HepG2 (cell line): ENCODE measurements at regions not wholly inside any gene's neighbourhood (a gene's known extent, or its start where the extent isn't known, plus 50 kb on each side); places are given as distances from the start of the nearest gene placed in this dataset.

Experiments used
- CTCF ChIP-seq: sonication (generic); formaldehyde crosslinking; IDR thresholded peaks from 2 replicates; pipeline ENCODE4 v1.5.0; 2020; ENCODE audit warnings: mild to moderate bottlenecking, missing genetic modification reagents, moderate library complexity
- LBX2 ChIP-seq: sonication (generic); formaldehyde crosslinking; IDR thresholded peaks from 2 replicates; pipeline ENCODE4 v1.5.0; 2020; ENCODE audit warnings: missing genetic modification reagents, mild to moderate bottlenecking, borderline replicate concordance
- NFE2L1 ChIP-seq: sonication (generic); formaldehyde crosslinking; IDR thresholded peaks from 2 replicates; pipeline ENCODE4 v1.4.0; 2020; ENCODE audit warnings: missing genetic modification reagents, mild to moderate bottlenecking, borderline replicate concordance
- PAXIP1 ChIP-seq: sonication (generic); formaldehyde crosslinking; conservative IDR thresholded peaks from 2 replicates; pipeline ENCODE4 v1.4.0; 2020; ENCODE audit warnings: mild to moderate bottlenecking, missing genetic modification reagents, moderate library complexity
- ZBTB20 ChIP-seq: sonication (generic); formaldehyde crosslinking; IDR thresholded peaks from 2 replicates; pipeline ENCODE4 v1.8.1; 2023; ENCODE audit warnings: missing genetic modification reagents, low read depth, mild to moderate bottlenecking, borderline replicate concordance
- TF ChIP-seq, protein P1 (sequence below): conservative IDR thresholded peaks from 2 replicates; pipeline ENCODE4 v1.6.1; 2018; ENCODE audit warnings: missing genetic modification reagents

DNA sequence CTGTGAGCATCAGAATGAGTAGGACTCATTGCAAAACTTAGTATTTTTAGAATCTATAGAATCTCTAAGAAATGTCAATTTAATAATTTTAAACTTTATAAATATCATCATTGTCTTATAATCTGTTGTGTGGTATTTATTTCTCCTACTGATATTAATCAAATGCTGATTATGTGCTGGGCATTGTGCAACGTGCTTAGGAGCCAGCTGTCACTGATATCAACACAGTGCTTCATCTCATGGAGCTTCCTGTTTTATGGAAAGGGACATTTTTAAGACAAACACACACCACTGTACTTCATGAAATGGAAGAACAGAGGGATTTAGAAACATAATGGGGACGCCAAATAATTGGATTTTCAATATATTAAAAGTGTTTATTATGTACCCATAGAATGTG lies 737.9 kb upstream of the TMPRSS15 start:
- no peak for TF ChIP-seq PAXIP1
- TF ChIP-seq, protein P1, sequence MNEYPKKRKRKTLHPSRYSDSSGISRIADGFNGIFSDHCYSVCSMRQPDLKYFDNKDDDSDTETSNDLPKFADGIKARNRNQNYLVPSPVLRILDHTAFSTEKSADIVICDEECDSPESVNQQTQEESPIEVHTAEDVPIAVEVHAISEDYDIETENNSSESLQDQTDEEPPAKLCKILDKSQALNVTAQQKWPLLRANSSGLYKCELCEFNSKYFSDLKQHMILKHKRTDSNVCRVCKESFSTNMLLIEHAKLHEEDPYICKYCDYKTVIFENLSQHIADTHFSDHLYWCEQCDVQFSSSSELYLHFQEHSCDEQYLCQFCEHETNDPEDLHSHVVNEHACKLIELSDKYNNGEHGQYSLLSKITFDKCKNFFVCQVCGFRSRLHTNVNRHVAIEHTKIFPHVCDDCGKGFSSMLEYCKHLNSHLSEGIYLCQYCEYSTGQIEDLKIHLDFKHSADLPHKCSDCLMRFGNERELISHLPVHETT (CRISPR knock-in tag): no peak
- TF ChIP-seq CTCF (CRISPR knock-in tag): no peak
- no peak for TF ChIP-seq ZBTB20 (CRISPR knock-in tag)
- TF ChIP-seq NFE2L1: no peak
- TF ChIP-seq LBX2: no peak
